ENCODE measurements at regions not wholly inside any gene's neighbourhood (a gene's known extent, or its start where the extent isn't known, plus 50 kb on each side); places are given as distances from the start of the nearest gene placed in this dataset.
A peak's percentile ranks its signal among the peaks of the same experiment; 100 is the strongest.

DNA sequence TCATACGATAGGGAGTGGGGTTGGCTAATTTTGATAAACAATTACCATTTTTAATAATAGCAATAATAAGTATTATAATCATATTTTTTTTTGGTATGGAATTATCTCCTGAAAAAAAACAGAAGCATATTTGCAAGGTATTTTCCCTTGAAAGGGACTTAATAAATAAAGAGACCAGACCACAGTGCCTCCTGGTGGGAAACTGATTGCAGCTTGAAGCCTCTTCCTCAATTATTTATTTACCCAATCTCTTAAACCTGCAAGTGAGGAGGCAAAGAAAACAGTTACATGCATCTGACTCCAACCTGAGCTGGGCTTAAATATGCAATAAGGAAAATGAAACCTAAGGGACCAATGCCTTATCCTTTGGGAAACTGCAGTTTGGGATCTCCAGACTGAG, 388.1 kb upstream of the ACO1 start:
- TF ChIP-seq, protein P1, sequence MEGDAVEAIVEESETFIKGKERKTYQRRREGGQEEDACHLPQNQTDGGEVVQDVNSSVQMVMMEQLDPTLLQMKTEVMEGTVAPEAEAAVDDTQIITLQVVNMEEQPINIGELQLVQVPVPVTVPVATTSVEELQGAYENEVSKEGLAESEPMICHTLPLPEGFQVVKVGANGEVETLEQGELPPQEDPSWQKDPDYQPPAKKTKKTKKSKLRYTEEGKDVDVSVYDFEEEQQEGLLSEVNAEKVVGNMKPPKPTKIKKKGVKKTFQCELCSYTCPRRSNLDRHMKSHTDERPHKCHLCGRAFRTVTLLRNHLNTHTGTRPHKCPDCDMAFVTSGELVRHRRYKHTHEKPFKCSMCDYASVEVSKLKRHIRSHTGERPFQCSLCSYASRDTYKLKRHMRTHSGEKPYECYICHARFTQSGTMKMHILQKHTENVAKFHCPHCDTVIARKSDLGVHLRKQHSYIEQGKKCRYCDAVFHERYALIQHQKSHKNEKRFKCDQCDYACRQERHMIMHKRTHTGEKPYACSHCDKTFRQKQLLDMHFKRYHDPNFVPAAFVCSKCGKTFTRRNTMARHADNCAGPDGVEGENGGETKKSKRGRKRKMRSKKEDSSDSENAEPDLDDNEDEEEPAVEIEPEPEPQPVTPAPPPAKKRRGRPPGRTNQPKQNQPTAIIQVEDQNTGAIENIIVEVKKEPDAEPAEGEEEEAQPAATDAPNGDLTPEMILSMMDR (conservative IDR thresholded peaks at IDR 0.05; ENCODE audit: low read length), result 0 out of 2 replicates have a peak, but pooled peaks have one; percentile 8
- no peak for TF ChIP-seq EZH2phosphoT487 (IDR thresholded peaks at IDR 0.05; ENCODE audit: borderline replicate concordance)

Measured in Loucy (cell line).